ENCODE measurements at regions not wholly inside any gene's neighbourhood (a gene's known extent, or its start where the extent isn't known, plus 50 kb on each side); places are given as distances from the start of the nearest gene placed in this dataset.
A peak's percentile ranks its signal among the peaks of the same experiment; 100 is the strongest.

DNA sequence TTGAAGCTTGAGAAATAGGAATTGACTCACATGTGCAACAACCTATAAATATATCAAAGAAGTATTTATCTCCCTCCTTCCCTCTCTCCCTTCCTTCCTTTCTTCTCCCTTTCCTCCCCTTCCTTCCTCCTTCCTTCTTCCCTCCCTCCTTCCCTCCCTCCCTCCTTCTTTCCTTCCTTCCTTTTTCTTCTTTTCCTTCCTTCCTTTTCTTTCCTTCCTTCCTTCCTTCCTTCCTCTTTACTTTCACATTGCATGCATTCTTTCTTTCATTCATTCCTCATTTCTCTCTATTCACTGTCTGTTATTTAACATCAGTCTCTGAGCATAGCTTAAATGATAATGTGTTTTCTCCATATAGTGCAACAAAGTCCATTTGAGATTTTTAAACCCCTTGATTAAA, 214.2 kb downstream of the CHRM3 start:
- no peak overlapping the region for H4K91ac ChIP-seq (ENCODE audit: low read depth, low read length)
- H3K79me2 ChIP-seq (ENCODE audit: control insufficient read depth, insufficient read depth, low read length, poor library complexity) = no peaks in the 10 kb centered on the region
- H3K4me1 ChIP-seq (ENCODE audit: control insufficient read depth in 1 of 2, insufficient read depth in 2 of 2, low read length in 2 of 2) = no peaks in the 10 kb centered on the region
- no peaks in the 10 kb centered on the region for H3K9me3 ChIP-seq (ENCODE audit: insufficient read depth, low read depth, low read length)
- H3K4me2 ChIP-seq (ENCODE audit: low read length) = no peak overlapping the region
- no peaks in the 10 kb centered on the region for H3K36me3 ChIP-seq (ENCODE audit: control insufficient read depth in 1 of 2, insufficient read depth in 2 of 2, low read length in 2 of 2)
- no peak overlapping the region for H3K14ac ChIP-seq (ENCODE audit: low read length)
- no peak overlapping the region for H3K18ac ChIP-seq (ENCODE audit: low read length)
- H3K4ac ChIP-seq (ENCODE audit: low read depth, low read length) = no peak overlapping the region
- no peak overlapping the region for H2BK12ac ChIP-seq (ENCODE audit: low read length)
- no peak overlapping the region for H3K23ac ChIP-seq (ENCODE audit: low read length)
- H3K4me3 ChIP-seq (ENCODE audit: low read depth, low read length) = no peak overlapping the region
- H2AK5ac ChIP-seq (ENCODE audit: low read length) = no peak overlapping the region
- no peak overlapping the region for H4K8ac ChIP-seq (ENCODE audit: low read depth, low read length)
- no peaks in the 10 kb centered on the region for H3K27me3 ChIP-seq (ENCODE audit: insufficient read depth, low read length)
- H3K9ac ChIP-seq (ENCODE audit: low read length) = no peak overlapping the region
- no peak overlapping the region for H2BK5ac ChIP-seq (ENCODE audit: low read depth, low read length, poor library complexity)
- H2AFZ ChIP-seq (ENCODE audit: insufficient read depth, low read length, poor library complexity) = no peak overlapping the region
- no peak for DNase-seq
- no peak overlapping the region for H3K27ac ChIP-seq (ENCODE audit: low read depth, low read length)
- H3K79me1 ChIP-seq (ENCODE audit: low read length) = no peaks in the 10 kb centered on the region
- H4K12ac ChIP-seq (ENCODE audit: low read depth, low read length) = no peak overlapping the region
- H2BK120ac ChIP-seq (ENCODE audit: insufficient read depth, low read length, poor library complexity) = no peak overlapping the region

DNA sequence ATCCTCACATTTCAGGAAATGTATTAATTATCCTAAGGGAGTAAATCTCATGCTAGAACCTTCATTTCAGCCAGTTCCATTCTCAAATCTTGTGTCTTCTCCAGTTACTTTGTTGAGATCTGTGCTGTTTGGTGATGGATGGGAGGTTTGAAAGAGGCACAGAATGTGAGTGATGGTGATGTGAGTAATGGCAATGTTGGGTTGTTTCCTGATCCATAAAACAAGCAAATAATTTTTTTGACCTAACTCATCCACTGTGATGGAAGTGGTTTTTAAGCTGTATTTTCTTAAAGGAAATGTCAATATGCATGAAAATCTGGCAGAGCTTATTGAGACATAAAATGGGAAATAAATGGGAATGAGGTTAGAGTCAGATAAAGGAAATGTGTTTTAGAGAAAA, 214.7 kb downstream of the CHRM3 start:
- H3K36me3 ChIP-seq (ENCODE audit: control insufficient read depth in 1 of 2, insufficient read depth in 2 of 2, low read length in 2 of 2) = no peaks in the 10 kb centered on the region
- H2BK5ac ChIP-seq (ENCODE audit: low read depth, low read length, poor library complexity) = no peak overlapping the region
- no peaks in the 10 kb centered on the region for H3K79me1 ChIP-seq (ENCODE audit: low read length)
- no peaks in the 10 kb centered on the region for H3K79me2 ChIP-seq (ENCODE audit: control insufficient read depth, insufficient read depth, low read length, poor library complexity)
- no peak overlapping the region for H2BK12ac ChIP-seq (ENCODE audit: low read length)
- H4K8ac ChIP-seq (ENCODE audit: low read depth, low read length) = no peak overlapping the region
- no peak overlapping the region for H2AFZ ChIP-seq (ENCODE audit: insufficient read depth, low read length, poor library complexity)
- H3K14ac ChIP-seq (ENCODE audit: low read length) = no peak overlapping the region
- no peak overlapping the region for H3K4me3 ChIP-seq (ENCODE audit: low read depth, low read length)
- H3K18ac ChIP-seq (ENCODE audit: low read length) = no peak overlapping the region
- H3K4me1 ChIP-seq (ENCODE audit: control insufficient read depth in 1 of 2, insufficient read depth in 2 of 2, low read length in 2 of 2) = no peaks in the 10 kb centered on the region
- H2BK120ac ChIP-seq (ENCODE audit: insufficient read depth, low read length, poor library complexity) = no peak overlapping the region
- H3K23ac ChIP-seq (ENCODE audit: low read length) = no peak overlapping the region
- no peaks in the 10 kb centered on the region for H3K9me3 ChIP-seq (ENCODE audit: insufficient read depth, low read depth, low read length)
- no peak for DNase-seq
- H3K4ac ChIP-seq (ENCODE audit: low read depth, low read length) = no peak overlapping the region
- no peak overlapping the region for H4K12ac ChIP-seq (ENCODE audit: low read depth, low read length)
- H4K91ac ChIP-seq (ENCODE audit: low read depth, low read length) = no peak overlapping the region
- H3K4me2 ChIP-seq (ENCODE audit: low read length) = no peak overlapping the region
- H3K9ac ChIP-seq (ENCODE audit: low read length) = no peak overlapping the region
- no peak overlapping the region for H2AK5ac ChIP-seq (ENCODE audit: low read length)
- no peak overlapping the region for H3K27ac ChIP-seq (ENCODE audit: low read depth, low read length)
- no peaks in the 10 kb centered on the region for H3K27me3 ChIP-seq (ENCODE audit: insufficient read depth, low read length)

DNA sequence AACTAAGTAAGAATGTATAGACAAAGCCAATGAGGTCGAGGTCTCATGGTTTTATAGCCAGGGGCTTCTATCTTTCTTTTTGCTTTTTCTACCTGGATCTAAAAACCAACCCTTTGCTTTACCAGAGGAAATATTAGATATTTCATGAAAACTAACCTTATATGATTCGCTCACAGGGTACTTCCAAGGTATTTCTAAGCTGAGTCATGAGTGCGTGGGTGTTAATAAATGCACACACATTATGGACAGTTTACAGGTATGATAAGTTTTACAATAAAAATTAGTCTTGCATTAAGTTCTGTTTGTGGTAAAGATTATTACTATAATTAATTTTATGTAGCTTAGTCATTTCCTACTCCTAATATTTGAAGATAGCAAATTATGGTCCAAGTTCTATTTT, 217.2 kb downstream of the CHRM3 start:
- H4K12ac ChIP-seq (ENCODE audit: low read depth, low read length) = no peak overlapping the region
- H3K4me1 ChIP-seq (ENCODE audit: control insufficient read depth in 1 of 2, insufficient read depth in 2 of 2, low read length in 2 of 2) = no peaks in the 10 kb centered on the region
- no peak overlapping the region for H3K18ac ChIP-seq (ENCODE audit: low read length)
- H4K8ac ChIP-seq (ENCODE audit: low read depth, low read length) = no peak overlapping the region
- DNase-seq = no peak
- H3K4ac ChIP-seq (ENCODE audit: low read depth, low read length) = no peak overlapping the region
- H3K4me2 ChIP-seq (ENCODE audit: low read length) = no peak overlapping the region
- H4K91ac ChIP-seq (ENCODE audit: low read depth, low read length) = no peak overlapping the region
- H3K27me3 ChIP-seq (ENCODE audit: insufficient read depth, low read length) = no peaks in the 10 kb centered on the region
- H3K36me3 ChIP-seq (ENCODE audit: control insufficient read depth in 1 of 2, insufficient read depth in 2 of 2, low read length in 2 of 2) = no peaks in the 10 kb centered on the region
- no peak overlapping the region for H3K9ac ChIP-seq (ENCODE audit: low read length)
- H2BK5ac ChIP-seq (ENCODE audit: low read depth, low read length, poor library complexity) = no peak overlapping the region
- no peak overlapping the region for H2AFZ ChIP-seq (ENCODE audit: insufficient read depth, low read length, poor library complexity)
- H3K23ac ChIP-seq (ENCODE audit: low read length) = no peak overlapping the region
- no peak overlapping the region for H2BK12ac ChIP-seq (ENCODE audit: low read length)
- H2AK5ac ChIP-seq (ENCODE audit: low read length) = no peak overlapping the region
- no CpG with 5 or more reads among the region's 3 CpGs for WGBS (ENCODE audit: extremely low coverage, insufficient coverage, insufficient read length)
- no peaks in the 10 kb centered on the region for H3K79me2 ChIP-seq (ENCODE audit: control insufficient read depth, insufficient read depth, low read length, poor library complexity)
- no peaks in the 10 kb centered on the region for H3K79me1 ChIP-seq (ENCODE audit: low read length)
- H3K27ac ChIP-seq (ENCODE audit: low read depth, low read length) = no peak overlapping the region
- H3K9me3 ChIP-seq (ENCODE audit: insufficient read depth, low read depth, low read length) = no peaks in the 10 kb centered on the region
- H3K4me3 ChIP-seq (ENCODE audit: low read depth, low read length) = no peak overlapping the region
- no peak overlapping the region for H2BK120ac ChIP-seq (ENCODE audit: insufficient read depth, low read length, poor library complexity)
- no peak overlapping the region for H3K14ac ChIP-seq (ENCODE audit: low read length)

DNA sequence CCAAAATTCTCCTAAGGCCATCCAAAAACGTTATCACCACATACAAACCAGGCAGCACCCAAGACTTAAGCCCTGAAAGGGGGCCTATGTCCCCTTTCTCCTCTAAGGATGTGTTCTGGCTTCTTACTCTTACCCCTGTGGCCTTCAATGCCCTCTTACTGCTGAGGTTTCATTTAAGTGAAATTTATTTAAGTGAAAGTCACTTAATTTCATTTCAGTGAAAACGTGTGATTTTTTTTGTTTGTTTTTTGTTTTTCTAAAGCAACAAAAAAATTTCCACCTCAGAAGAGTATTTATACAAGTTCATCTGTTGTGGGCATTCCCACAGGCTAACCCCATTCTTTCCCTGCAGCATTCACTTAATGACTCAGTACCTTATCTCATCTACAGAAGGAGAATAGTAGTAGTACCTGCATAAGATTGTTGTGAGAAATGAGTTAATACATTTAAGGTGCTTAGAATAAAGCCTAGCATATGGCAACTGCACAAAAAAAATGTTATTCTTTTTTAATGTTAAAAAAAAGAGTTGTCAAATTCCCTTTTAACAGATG, 220.6 kb downstream of the CHRM3 start:
- Histone ChIP-seq H2BK120ac (ENCODE audit: insufficient read depth, low read length, poor library complexity) (no peak overlapping the region), H3K79me2 (ENCODE audit: control insufficient read depth, insufficient read depth, low read length, poor library complexity) (no peaks in the 10 kb centered on the region), H3K36me3 (ENCODE audit: control insufficient read depth in 1 of 2, insufficient read depth in 2 of 2, low read length in 2 of 2) (no peaks in the 10 kb centered on the region), H4K8ac (ENCODE audit: low read depth, low read length) (no peak overlapping the region), H3K4me3 (ENCODE audit: low read depth, low read length) (no peak overlapping the region), H2AFZ (ENCODE audit: insufficient read depth, low read length, poor library complexity) (no peak overlapping the region), H3K23ac (ENCODE audit: low read length) (no peak overlapping the region), H3K79me1 (ENCODE audit: low read length) (no peaks in the 10 kb centered on the region), H2BK5ac (ENCODE audit: low read depth, low read length, poor library complexity) (no peak overlapping the region), H3K4ac (ENCODE audit: low read depth, low read length) (no peak overlapping the region), H4K91ac (ENCODE audit: low read depth, low read length) (no peak overlapping the region), H3K14ac (ENCODE audit: low read length) (no peak overlapping the region), H3K18ac (ENCODE audit: low read length) (no peak overlapping the region), H3K4me1 (ENCODE audit: control insufficient read depth in 1 of 2, insufficient read depth in 2 of 2, low read length in 2 of 2) (no peaks in the 10 kb centered on the region), H3K4me2 (ENCODE audit: low read length) (no peak overlapping the region), H3K9me3 (ENCODE audit: insufficient read depth, low read depth, low read length) (no peaks in the 10 kb centered on the region), H3K27ac (ENCODE audit: low read depth, low read length) (no peak overlapping the region), H3K27me3 (ENCODE audit: insufficient read depth, low read length) (no peaks in the 10 kb centered on the region), H4K12ac (ENCODE audit: low read depth, low read length) (no peak overlapping the region), H3K9ac (ENCODE audit: low read length) (no peak overlapping the region), H2BK12ac (ENCODE audit: low read length) (no peak overlapping the region), H2AK5ac (ENCODE audit: low read length) (no peak overlapping the region)
- DNase-seq = peak; percentile 52 to 78
- no CpG with 5 or more reads among the region's 2 CpGs for WGBS (ENCODE audit: extremely low coverage, insufficient coverage, insufficient read length)

Data from trophoblast cell (in vitro differentiated cells and primary cell).